GM18907 (cell line): ENCODE measurements at regions not wholly inside any gene's neighbourhood (a gene's known extent, or its start where the extent isn't known, plus 50 kb on each side); places are given as distances from the start of the nearest gene placed in this dataset.
"Not testable (repeated sequence)": the region's sequence is repeated elsewhere in the genome, so short reads cannot be mapped to it uniquely, and the experiment has no call there.

Experiments used
- ATAC-seq: cut with Tn5 transposase; IDR thresholded peaks from one replicate; pipeline ENCODE4 v1.9.1; 2021; ENCODE audit warnings: mild to moderate bottlenecking, moderate library complexity; ENCODE audit not compliant: unreplicated experiment

DNA sequence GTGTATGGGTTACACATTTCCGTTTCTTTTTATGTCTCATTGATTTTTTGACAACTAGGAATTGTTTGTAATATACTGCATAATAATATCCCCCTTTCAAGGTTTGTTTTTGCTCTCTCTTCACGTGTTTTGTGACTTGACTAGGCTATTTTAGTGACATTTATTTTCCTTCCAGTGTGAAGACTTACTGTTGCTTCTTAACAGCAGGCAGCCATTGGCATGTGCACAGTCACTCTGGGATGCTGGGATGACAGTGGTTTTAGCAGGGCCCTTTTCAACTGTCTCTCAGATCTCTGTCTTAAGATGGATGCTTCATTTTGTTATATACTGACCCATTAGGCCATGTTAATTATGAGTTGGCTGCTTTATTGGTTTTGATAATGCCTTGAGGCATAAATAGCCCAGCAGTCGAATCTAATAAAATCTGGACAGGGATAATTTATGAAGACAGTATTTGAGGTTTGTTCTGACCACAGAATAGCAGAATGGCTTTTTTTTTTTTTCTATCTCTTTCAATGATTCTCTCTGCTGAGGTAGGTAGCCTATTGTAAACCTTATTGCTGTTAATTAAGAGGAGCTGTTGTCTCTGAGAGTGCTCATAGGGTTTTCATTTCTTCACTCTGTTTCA lies 536.0 kb downstream of the GABRG2 start:
- ATAC-seq, result no peak

DNA sequence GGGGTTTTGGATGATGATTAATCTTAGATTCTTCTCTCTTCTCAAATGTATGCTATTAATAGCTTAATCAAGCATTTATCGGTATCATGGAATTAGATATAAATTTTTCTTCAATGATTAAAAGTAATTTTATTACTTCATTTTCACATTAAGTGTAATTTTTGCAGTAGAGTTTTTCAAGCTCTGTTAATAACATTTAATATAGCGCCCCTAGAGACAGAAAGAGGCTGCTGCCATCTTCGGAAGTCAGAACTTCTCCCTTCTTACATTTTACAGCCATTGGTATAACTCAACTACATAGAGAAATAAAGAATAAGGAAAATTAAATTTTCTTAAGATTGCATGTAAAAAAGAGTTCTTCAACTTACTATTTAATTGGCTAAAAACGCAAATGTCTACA lies 540.3 kb downstream of the GABRG2 start:
- ATAC-seq, result no peak

DNA sequence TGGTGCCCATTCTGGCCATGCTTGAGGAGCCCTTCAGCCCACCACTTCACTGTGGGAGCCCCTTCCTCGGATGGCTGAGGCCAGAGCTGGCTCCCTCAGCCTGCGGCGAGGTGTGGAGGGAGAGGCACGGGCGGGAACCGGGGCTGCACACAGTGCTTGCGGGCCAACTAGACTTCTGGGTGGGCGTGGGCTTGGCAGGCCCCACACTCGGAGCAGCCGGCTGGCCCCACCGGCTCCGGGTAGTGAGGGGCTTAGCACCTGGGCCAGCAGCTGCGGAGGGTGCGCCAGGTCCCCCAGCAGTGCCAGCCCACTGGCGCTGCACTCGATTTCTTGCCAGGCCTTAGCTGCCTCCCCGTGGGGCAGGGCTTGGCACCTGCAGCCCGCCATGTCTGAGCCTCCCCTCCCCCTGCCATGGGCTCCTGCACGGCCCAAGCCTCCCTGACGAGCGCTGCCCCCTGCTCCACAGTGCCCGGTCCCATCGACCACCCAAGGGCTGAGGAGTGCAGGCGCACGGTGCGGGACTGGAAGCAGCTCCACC lies 554.2 kb downstream of the GABRG2 start:
- ATAC-seq, result not testable (repeated sequence)

DNA sequence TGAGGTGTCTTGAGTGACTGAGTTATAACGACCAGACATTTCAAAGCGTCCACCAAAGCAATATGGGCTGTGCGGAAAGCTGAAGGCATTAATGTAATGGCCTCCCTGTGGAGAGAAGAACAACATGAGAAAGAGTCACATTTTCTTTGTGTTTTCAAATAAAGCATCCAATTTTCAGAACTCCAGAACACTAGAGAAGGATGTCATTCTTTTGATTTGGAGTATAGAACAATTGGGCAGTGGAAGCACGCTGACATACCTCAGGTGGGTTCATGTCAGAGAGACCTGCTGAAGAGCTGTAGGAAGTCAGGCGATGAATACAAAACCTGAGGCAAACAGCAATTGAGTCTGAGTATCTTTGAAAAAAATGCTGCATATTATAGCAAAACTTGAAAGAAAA lies 556.5 kb downstream of the GABRG2 start:
- no peak for ATAC-seq

DNA sequence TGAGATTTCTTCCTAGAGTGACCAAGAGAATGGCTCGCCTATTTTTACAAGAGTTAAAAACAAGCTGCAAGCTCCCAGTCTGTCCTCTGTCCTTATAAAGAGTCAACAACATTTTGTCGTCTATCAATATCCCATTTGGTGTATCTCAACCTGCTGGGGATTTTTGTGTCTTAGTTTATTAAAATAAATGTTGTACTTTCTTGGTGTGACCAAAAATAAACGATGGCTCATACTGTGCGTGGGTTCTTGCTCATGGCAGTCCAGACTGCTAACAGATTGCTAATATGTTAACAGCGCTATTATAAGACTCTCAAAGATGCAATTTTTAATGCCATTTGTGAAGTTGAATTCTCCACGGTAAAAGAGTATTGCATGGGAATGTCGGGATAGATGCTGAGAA lies 569.9 kb downstream of the GABRG2 start:
- ATAC-seq, result no peak

DNA sequence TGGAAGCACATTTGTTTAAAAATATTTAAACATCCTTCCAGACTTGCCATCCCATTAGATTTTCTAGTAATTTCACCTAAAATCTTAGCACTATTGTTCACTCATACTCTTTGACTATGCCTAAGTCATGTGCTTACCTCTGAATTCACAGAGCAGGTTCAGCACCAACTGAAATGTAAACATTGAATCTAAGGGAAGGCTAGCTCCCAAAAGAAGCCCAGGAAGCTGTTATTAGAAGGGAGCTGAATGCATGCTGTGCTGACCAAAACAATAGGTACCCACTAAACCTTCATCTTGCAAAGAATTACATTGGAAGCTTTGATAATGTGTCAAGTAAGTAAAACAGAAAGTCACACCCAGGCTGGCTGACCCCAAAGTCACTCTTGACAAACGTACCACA lies 571.3 kb downstream of the GABRG2 start:
- ATAC-seq, result no peak

DNA sequence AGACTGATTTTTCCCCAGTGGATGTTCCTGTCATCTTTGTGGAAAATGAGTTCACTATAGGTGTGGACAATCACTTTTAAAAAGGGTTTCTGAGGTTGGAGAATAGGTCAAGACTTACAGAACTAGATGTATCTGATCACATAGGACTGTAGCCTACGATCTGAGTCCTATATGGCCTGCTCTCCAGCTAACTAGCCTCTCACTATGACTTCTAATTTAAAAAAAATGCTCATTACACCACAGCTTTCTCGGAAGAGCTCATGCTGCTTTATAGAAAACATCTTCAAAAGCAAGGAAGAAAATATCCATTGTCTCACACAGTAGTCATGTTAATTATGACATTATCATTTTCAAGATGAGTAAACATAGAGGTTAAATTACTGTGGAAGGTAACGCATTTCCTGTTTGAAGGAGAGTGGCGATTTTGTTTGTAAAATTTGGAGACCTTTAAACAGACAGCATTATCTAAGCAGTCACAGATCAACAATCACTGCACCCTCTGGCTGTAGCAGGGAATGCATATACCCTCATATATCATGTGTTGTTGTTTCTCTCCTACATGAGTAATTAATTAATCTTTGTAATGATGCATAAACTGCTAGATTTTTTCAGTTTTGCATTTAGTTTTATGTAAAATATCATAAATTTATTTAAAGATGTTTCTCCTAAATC lies 573.7 kb downstream of the GABRG2 start:
- no peak for ATAC-seq

DNA sequence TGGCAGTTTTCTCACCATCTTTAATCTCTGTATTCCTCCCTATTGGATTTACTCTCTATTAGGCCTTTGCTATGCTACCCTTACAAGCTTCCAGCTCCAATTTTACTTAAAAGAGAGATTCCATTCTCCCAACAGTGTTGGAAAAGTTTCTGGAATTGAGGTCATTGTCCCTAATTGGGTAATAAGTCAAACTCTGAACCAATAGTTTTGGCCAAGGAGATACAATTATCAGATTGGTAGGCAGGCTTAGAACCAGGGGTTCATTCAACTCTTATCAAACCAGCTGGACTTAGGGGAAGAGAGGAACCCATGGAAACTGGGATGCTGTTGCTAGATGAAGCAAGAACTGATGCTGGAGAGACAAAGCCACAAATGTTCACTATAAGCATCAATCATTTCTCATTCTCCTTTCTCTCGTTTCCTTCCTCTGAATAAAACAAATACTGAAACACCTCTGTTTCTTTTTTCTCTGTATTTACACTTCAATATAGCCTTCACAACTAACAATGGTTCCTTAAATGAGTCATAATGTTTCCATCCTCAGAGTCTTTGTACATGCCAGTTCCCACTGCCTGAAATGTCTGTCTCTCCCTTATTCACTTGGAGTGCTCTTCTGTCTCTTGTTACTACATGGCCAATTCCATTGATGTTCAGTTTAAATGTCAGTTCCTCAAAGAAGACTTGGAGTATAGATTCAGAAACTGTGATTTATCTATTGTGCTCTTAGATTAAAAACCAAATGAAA lies 587.3 kb downstream of the GABRG2 start:
- ATAC-seq, result no peak

DNA sequence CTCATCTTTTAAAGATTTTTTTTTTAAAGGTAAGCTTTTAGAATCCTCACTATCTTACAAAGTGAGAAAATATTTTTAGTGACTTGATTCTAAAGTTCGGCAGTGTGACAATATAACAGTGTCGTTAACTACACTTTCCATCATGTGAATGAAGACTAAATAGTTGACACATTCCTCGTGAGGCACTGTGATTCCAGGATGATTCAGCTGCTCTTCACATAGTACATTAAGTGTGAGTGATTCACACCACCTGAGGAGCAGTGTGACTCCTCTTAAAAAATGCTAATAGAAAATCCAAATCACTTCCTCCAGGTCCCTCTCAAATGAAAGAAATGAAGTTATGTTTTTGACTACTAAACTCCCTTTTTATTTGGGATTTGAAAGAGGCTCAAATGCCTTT lies 589.5 kb downstream of the GABRG2 start:
- ATAC-seq, result no peak

DNA sequence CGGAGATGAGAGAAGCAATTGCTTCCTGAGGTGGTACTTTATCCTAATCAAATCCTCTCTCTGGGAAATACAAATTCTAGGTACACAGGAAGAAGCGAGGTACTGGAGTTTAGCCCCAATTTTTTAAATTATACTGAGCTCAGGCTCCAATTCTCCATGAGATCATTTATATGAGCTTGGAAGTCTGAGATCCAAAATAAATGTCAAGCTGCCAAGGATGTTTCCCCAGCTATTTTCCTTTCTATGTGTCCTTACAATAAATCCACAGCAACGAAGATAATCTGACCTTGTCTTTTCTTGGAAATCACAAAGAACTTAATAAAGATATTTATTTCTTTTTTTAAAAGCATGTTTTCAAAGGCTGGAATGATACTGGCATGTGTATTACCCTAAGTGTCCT lies 597.3 kb downstream of the GABRG2 start:
- no peak for ATAC-seq

DNA sequence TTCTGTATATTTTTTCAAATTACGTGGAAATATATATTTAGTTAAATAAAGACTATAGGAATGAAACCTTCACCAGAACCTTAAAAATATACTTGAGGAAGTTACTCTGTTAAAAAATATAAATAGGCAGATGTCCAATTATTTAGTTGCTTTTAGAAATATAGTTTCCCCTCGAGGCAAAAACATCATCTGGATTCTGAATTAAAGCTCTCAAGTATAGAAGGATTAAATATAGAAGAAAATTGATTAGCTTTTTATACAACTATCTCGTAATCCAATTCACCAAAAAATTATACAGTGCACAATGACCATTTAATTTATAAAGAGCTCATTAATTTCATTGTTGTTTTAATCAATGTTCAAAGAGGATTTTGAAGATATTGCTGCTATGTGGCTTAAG lies 601.4 kb downstream of the GABRG2 start:
- no peak for ATAC-seq

DNA sequence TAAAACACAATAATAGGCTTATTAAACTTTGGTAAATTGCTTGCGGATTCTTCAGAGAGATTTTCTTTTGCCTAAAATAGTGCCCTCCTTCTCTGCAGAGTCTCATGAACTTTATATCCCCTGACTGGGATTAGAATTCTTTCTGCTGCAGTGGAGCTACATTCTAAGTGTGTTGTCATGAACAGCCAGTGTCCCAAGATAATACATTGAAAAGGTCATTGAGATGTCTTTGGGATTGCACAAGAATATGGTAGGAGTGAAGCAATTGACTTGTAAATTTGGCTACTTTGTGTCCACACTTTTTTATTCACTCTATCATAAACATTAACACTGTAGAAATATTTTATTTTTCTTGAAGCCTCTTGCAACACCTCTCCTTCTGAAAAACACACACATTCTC lies 604.5 kb downstream of the GABRG2 start:
- ATAC-seq, result no peak

DNA sequence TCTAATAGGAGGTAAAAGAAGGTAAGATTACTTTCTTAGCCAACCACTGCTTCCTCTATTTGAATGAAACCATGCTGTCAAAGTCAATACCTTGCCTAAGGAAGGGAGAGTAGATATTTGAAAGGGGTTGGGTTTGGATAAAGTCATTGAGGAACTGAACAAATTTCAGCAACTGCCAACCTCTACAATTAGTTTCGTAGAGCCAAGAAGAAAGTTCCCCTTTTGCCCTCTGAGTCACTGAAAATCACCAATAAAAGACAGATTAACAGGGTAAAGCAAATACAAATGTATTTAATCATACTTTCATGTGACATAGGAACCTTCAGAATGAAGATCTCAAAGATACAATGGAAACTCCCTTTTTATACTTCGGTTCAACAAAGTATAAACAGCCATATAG lies 615.7 kb downstream of the GABRG2 start:
- no peak for ATAC-seq

DNA sequence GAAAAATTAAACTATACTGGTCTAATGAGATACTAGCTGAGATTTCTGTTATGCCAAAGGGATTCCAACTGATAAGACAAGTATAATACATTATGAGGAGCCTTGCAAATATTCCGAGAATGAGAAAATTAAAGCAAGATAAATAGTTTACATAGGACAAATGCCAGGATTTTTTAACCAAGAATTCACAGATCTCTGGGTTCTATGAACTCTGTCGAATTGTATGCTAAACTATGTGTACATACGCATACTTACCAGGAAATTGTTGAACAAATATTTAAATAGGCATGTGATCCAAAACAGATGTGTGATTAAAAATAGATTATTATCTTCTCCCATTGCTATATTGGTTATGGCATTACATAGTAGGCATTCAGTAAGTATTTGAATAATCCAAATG lies 616.6 kb downstream of the GABRG2 start:
- ATAC-seq, result no peak

DNA sequence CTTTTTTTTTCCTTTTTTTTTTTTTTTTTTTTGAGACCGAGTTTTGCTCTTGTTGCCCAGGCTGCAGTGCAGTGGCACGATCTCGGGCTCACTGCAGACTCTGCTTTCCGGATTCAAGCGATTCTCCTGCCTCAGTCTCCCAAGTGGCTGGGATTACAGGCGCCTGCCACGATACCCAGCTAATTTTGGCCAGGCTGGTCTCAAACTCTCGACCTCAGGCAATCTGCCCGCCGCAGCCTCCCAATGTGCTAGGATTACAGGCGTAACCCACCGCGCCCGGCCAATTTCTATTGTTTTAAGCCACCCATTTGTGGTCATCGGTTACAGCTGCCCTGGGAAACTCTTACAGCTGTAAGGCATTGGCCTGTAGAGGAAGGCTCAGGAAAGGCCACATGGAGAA lies 617.7 kb downstream of the GABRG2 start:
- no peak for ATAC-seq

DNA sequence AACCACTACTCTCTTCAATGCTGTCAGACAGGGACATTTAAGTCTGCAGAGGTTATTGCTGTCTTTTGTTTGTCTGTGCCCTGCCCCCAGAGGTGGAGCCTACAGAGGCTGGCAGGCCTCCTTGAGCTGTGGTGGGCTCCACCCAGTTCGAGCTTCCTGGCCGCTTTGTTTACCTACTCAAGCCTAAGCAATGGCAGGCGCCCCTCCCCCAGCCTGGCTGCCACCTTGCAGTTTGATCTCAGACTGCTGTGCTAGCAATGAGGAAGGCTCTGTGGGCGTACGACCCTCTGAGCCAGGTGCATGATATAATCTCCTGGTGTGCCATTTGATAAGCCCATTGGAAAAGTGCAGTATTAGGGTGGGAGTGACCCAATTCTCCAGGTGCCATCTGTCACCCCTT lies 628.7 kb downstream of the GABRG2 start:
- not testable (repeated sequence) for ATAC-seq

DNA sequence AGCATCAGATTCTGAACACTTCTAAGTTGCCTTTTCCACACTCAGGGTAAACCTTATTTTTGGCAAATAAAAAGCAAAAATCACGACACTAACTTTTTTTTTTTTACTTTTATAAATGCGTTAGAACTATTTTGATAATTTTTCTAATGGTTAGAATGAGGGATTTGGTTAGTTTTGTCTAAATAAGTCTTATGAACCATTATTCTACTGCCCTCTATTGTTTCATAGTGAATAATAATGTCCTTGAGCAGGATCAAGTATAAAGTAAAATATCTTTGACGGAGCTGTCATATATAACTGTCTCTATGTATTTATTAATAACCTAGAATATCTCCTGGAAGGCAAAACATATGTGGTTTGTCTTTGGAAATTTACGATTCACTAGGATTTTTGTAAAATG lies 631.8 kb downstream of the GABRG2 start:
- no peak for ATAC-seq

DNA sequence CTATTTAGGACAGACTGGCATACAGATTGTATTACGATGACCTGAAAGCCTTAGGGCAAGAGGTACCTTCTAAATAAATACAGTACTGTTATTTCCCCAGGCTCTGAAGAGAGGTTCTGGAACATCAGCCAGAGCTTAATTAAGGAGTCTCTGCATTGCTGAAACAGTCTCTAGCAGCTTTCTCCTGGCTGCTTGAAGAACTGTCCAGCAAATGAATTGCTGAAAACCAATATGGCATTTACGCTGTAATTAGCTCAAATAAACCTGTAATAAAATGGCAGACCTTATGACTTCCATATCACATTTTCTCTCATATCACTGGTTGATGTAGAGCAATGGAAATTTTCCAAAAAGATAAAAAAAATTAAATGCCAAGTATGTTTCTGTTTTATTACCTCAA lies 636.3 kb downstream of the GABRG2 start:
- no peak for ATAC-seq

DNA sequence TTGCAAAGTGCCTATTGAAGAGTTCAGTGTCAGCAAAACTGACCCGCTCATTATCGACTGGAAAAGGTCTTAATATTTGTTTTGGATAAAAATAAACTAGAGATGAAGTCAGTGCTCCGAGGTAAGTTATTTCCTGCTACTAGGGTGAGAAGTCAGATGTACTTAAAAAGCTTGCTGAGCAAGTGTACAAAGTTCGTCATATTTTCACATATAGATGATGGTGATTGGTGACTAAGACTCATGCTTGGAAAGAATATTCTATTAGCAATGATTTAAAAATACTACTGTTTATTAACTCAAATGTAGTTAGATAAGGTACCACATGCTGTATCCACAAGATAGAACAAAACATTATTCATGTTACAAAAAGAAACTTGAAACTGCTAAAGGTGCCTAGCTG lies 643.7 kb downstream of the GABRG2 start:
- ATAC-seq, result no peak

DNA sequence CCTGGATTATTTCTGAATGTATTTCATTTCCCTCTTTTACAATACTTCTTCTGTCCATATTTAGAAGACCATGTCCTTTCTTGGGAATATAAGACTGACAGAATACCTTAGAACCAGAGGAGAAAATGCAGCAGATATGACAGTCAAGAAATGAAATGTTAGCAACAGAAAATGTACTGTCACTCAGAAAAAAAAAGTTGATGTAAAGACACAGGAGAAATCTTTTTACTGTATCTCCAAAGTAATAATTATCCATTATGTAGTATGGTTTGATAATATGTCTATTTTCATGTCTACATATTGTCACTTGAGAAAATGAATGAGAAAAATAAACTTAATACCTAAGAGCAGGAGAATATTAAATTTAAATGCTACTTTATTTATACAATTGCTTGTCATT lies 652.1 kb downstream of the GABRG2 start:
- no peak for ATAC-seq

DNA sequence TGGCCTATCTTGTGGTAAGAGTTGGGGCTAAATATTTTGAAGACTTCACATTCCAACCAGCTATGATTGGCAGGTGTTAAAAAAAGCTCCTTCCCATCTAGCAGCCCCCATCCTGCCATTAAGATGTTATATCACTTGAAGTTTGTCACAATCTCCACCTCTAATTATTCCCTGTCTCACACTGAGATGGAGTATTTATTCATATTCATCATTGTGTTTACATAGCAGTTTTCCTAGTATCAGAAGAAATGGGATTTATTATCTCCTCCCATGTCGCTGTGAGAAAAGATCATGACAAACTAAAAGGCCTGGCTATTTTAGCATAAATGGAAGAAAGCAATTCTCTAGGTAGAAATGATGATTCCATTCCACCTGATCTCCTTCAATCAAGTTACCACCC lies 653.6 kb downstream of the GABRG2 start:
- ATAC-seq, result no peak

DNA sequence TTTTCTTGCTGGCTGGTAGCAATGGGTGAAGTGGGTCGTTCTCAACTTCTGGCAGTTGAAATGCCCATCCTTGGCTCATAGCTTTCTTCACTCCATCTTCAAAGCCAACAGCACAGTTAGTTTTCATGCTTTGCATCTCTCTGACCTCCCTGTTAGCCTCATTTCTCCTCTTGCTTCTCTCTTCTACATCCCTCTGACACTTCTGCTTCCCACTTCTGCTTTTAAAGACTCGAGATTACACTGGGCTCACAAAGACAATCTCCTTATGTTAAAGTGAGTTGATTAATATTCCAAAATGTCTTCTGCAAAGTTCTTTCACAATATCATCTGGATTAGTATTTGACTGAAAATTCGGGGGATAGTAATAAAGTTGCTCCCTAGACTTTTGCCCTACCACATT lies 684.8 kb upstream of the CCNG1 start:
- no peak for ATAC-seq
